Caco-2 (cell line): ENCODE measurements at regions not wholly inside any gene's neighbourhood (a gene's known extent, or its start where the extent isn't known, plus 50 kb on each side); places are given as distances from the start of the nearest gene placed in this dataset.

Source experiments
- BruUV-seq: library from RNA; stranded (reverse); fragments of 400-500 nt; replicated peaks from 2 replicates; lab custom pipeline; 2021; lab: Mats Ljungman, UMichigan
- CTCF ChIA-PET: fragments of 300-600 bp; sonication (Branson Sonifier 250); formaldehyde crosslinking; loops from one replicate; lab custom pipeline; 2022; ENCODE audit warnings: antibody characterized with exemption; lab: Charles Lee
- POLR2A ChIA-PET: fragments of 300-600 bp; sonication (Branson Sonifier 250); formaldehyde crosslinking; loops from one replicate; lab custom pipeline; 2022; ENCODE audit warnings: antibody characterized with exemption; lab: Charles Lee
- DNase-seq, 2 experiments: peaks; one replicate each; pipeline versions ENCODE4 v3.0.0 to v3.0.0-alpha.2; 2020 to 2022
- H3K27me3 ChIP-seq: replicated peaks from 2 replicates; pipeline ENCODE4 v1.6.0; 2011; ENCODE audit warnings: low read length; ENCODE audit not compliant: control insufficient read depth, insufficient read depth
- H3K36me3 ChIP-seq: 2 replicates; pipeline ENCODE4 v1.5.1; 2011; ENCODE audit warnings: low read length; ENCODE audit not compliant: control insufficient read depth, insufficient read depth
- H3K4me1 ChIP-seq: fragments of 250-450 bp; sonication (Bioruptor Pico); 2 replicates; pipeline ENCODE4 v1.5.1; 2020; ENCODE audit warnings: mild to moderate bottlenecking
- H3K4me3 ChIP-seq: 2 replicates; pipeline ENCODE4 v1.5.1; 2011; ENCODE audit warnings: low read depth, mild to moderate bottlenecking, control low read depth, low read length
- H3K9me3 ChIP-seq: fragments of 250-450 bp; sonication (Bioruptor Pico); 2 replicates; pipeline ENCODE4 v1.5.1; 2020; ENCODE audit warnings: mild to moderate bottlenecking, moderate library complexity
- H3K27ac Mint-ChIP-seq: one replicate; pipeline ENCODE4 v1.8.0; 2022; ENCODE audit warnings: mixed read lengths; ENCODE audit not compliant: unreplicated experiment
- H3K27me3 Mint-ChIP-seq: one replicate; pipeline ENCODE4 v1.8.0; 2022; ENCODE audit warnings: mixed read lengths; ENCODE audit not compliant: insufficient read depth, unreplicated experiment
- H3K36me3 Mint-ChIP-seq: one replicate; pipeline ENCODE4 v1.8.0; 2022; ENCODE audit warnings: mild to moderate bottlenecking, mixed read lengths; ENCODE audit not compliant: insufficient read depth, unreplicated experiment
- H3K4me1 Mint-ChIP-seq: one replicate; pipeline ENCODE4 v1.8.0; 2022; ENCODE audit warnings: low read depth, mixed read lengths; ENCODE audit not compliant: unreplicated experiment
- H3K4me3 Mint-ChIP-seq: one replicate; pipeline ENCODE4 v1.8.0; 2022; ENCODE audit warnings: mild to moderate bottlenecking, moderate library complexity, mixed read lengths; ENCODE audit not compliant: unreplicated experiment
- H3K9me3 Mint-ChIP-seq: one replicate; pipeline ENCODE4 v1.8.0; 2022; ENCODE audit warnings: mixed read lengths; ENCODE audit not compliant: unreplicated experiment
- CTCF ChIP-seq, 2 experiments: fragments of 200-600 bp in 1 of 2; IDR thresholded peaks; 1 replicate in 1 of 2; 2 replicates in 1 of 2; pipeline versions ENCODE4 v1.5.1 to v1.8.0; 2011 to 2022; ENCODE audit warnings: antibody characterized with exemption in 1 of 2, control low read depth in 1 of 2, inconsistent platforms in 1 of 2, low read depth in 1 of 2, low read length in 1 of 2, mild to moderate bottlenecking in 1 of 2, moderate library complexity in 1 of 2; ENCODE audit not compliant: insufficient read depth in 1 of 2, severe bottlenecking in 1 of 2, unreplicated experiment in 1 of 2
- intact Hi-C: fragments of 100-400 bp; cut with micrococcal nuclease; formaldehyde crosslinking; loops from one replicate; pipeline ENCODE4 v1.10.0; 2022; ENCODE audit not compliant: unreplicated experiment

GRCh38 chr18:24674605-24675004 is 214.2 kb downstream of the HRH4 start:
- Mint-ChIP-seq H3K9me3 (no peaks in the 10 kb centered on the region), H3K4me1 (no peaks in the 10 kb centered on the region), H3K27ac (no peak overlapping the region), H3K27me3 (peaks cover 12% of the 10 kb centered on the region), H3K36me3 (no peaks in the 10 kb centered on the region), H3K4me3 (no peak overlapping the region)
- Histone ChIP-seq H3K9me3 (no peaks in the 10 kb centered on the region), H3K27me3 (no peaks in the 10 kb centered on the region), H3K4me3 (no peak overlapping the region), H3K36me3 (no peaks in the 10 kb centered on the region), H3K4me1 (no peaks in the 10 kb centered on the region)
- ChIA-PET POLR2A (no interaction called here), CTCF (no interaction called here)
- BruUV-seq = no TSS peak
- intact Hi-C loops = loop anchor here (5.0 kb wide), 1 partner anchor 72 kb away; no protein-coding TSS in a partner anchor
- TF ChIP-seq CTCF (IDR thresholded peaks at IDR 0.05; ENCODE audit: insufficient read depth in 1 of 2, low read depth in 1 of 2, low read length in 1 of 2, severe bottlenecking in 1 of 2, unreplicated experiment in 1 of 2) = no peak
- no peak for DNase-seq

- Mint-ChIP-seq H3K4me3 (no peak overlapping the region), H3K9me3 (no peaks in the 10 kb centered on the region), H3K36me3 (no peaks in the 10 kb centered on the region), H3K27me3 (peaks cover 9% of the 10 kb centered on the region), H3K27ac (no peak overlapping the region), H3K4me1 (no peaks in the 10 kb centered on the region)
- Histone ChIP-seq H3K27me3 (no peaks in the 10 kb centered on the region), H3K4me1 (no peaks in the 10 kb centered on the region), H3K4me3 (no peak overlapping the region), H3K36me3 (no peaks in the 10 kb centered on the region), H3K9me3 (no peaks in the 10 kb centered on the region)
- TF ChIP-seq CTCF (IDR thresholded peaks at IDR 0.05; ENCODE audit: insufficient read depth in 1 of 2, low read depth in 1 of 2, low read length in 1 of 2, severe bottlenecking in 1 of 2, unreplicated experiment in 1 of 2) = no peak
- intact Hi-C loops = no loop called here
- ChIA-PET CTCF (no interaction called here), POLR2A (no interaction called here)
- no peak for DNase-seq
- no TSS peak for BruUV-seq
Observed at GRCh38 chr18:24677011-24677410, 216.6 kb downstream of the HRH4 start.

- CTCF ChIA-PET = no interaction called here
- intact Hi-C loops = no loop called here
- H3K36me3 Mint-ChIP-seq = no peaks in the 10 kb centered on the region
- no peak overlapping the region for H3K27ac Mint-ChIP-seq
- DNase-seq = no peak
- no peaks in the 10 kb centered on the region for H3K9me3 ChIP-seq
- H3K4me3 ChIP-seq = no peak overlapping the region
- H3K4me1 ChIP-seq = no peaks in the 10 kb centered on the region
- TF ChIP-seq CTCF (IDR thresholded peaks at IDR 0.05; ENCODE audit: insufficient read depth in 1 of 2, low read depth in 1 of 2, low read length in 1 of 2, severe bottlenecking in 1 of 2, unreplicated experiment in 1 of 2) = no peak
- H3K36me3 ChIP-seq = no peaks in the 10 kb centered on the region
- no peaks in the 10 kb centered on the region for H3K9me3 Mint-ChIP-seq
- H3K4me3 Mint-ChIP-seq = no peak overlapping the region
- peaks cover 7% of the 10 kb centered on the region for H3K27me3 Mint-ChIP-seq
- H3K27me3 ChIP-seq = no peaks in the 10 kb centered on the region
- no TSS peak for BruUV-seq
- no peaks in the 10 kb centered on the region for H3K4me1 Mint-ChIP-seq
- POLR2A ChIA-PET = no interaction called here
Observed at GRCh38 chr18:24678107-24678506, 217.7 kb downstream of the HRH4 start.
